IMR-90 (cell line): ENCODE measurements at regions not wholly inside any gene's neighbourhood (a gene's known extent, or its start where the extent isn't known, plus 50 kb on each side); places are given as distances from the start of the nearest gene placed in this dataset.

ENCODE experiments used
- CEBPB ChIP-seq: IDR thresholded peaks from 2 replicates; pipeline ENCODE4 v1.6.1; 2012; ENCODE audit warnings: low read depth, low read length, improper control_type of control experiment
- MAFK ChIP-seq: IDR thresholded peaks from 2 replicates; pipeline ENCODE4 v1.6.1; 2012; ENCODE audit warnings: low read depth, low read length, improper control_type of control experiment
- POLR2A ChIP-seq: IDR thresholded peaks from 2 replicates; pipeline ENCODE4 v1.6.1; 2012; ENCODE audit warnings: mild to moderate bottlenecking, low read depth, low read length
- RAD21 ChIP-seq: IDR thresholded peaks from 2 replicates; pipeline ENCODE4 v1.6.1; 2012; ENCODE audit warnings: low read length, improper control_type of control experiment
- RFX5 ChIP-seq: IDR thresholded peaks from 2 replicates; pipeline ENCODE4 v1.8.0; 2012; ENCODE audit warnings: low read depth, mild to moderate bottlenecking, low read length, moderate library complexity
- TF ChIP-seq, protein P1 (sequence below): conservative IDR thresholded peaks from 2 replicates; pipeline ENCODE4 v1.5.1; 2012; ENCODE audit warnings: mild to moderate bottlenecking, low read depth, low read length, improper control_type of control experiment
- TF ChIP-seq, protein P2 (sequence below): fragments of 150-350 bp; IDR thresholded peaks from 2 replicates; pipeline ENCODE4 v1.6.1; 2016; ENCODE audit warnings: low read depth, mild to moderate bottlenecking, low read length, moderate library complexity, borderline replicate concordance

GRCh38 chr4:152157629-152158028 is 378.3 kb downstream of the FBXW7 start:
- TF ChIP-seq, protein P1, sequence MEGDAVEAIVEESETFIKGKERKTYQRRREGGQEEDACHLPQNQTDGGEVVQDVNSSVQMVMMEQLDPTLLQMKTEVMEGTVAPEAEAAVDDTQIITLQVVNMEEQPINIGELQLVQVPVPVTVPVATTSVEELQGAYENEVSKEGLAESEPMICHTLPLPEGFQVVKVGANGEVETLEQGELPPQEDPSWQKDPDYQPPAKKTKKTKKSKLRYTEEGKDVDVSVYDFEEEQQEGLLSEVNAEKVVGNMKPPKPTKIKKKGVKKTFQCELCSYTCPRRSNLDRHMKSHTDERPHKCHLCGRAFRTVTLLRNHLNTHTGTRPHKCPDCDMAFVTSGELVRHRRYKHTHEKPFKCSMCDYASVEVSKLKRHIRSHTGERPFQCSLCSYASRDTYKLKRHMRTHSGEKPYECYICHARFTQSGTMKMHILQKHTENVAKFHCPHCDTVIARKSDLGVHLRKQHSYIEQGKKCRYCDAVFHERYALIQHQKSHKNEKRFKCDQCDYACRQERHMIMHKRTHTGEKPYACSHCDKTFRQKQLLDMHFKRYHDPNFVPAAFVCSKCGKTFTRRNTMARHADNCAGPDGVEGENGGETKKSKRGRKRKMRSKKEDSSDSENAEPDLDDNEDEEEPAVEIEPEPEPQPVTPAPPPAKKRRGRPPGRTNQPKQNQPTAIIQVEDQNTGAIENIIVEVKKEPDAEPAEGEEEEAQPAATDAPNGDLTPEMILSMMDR = no peak
- TF ChIP-seq MAFK (no peak), CEBPB (no peak), RFX5 (no peak), POLR2A (no peak), RAD21 (no peak)
- TF ChIP-seq, protein P2, sequence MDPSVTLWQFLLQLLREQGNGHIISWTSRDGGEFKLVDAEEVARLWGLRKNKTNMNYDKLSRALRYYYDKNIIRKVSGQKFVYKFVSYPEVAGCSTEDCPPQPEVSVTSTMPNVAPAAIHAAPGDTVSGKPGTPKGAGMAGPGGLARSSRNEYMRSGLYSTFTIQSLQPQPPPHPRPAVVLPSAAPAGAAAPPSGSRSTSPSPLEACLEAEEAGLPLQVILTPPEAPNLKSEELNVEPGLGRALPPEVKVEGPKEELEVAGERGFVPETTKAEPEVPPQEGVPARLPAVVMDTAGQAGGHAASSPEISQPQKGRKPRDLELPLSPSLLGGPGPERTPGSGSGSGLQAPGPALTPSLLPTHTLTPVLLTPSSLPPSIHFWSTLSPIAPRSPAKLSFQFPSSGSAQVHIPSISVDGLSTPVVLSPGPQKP = no peak
